Bronchial epithelial cell (primary cell): ENCODE measurements at regions not wholly inside any gene's neighbourhood (a gene's known extent, or its start where the extent isn't known, plus 50 kb on each side); places are given as distances from the start of the nearest gene placed in this dataset.

Source experiments
- DNase-seq: peaks from one replicate; pipeline ENCODE4 v3.0.0-alpha.2; 2010; ENCODE audit warnings: low read depth
- FAIRE-seq: peaks from 2 replicates; lab custom pipeline; 2011; peaks lifted over from hg19 to GRCh38; lab: Jason Lieb, UNC
- H3K27me3 ChIP-seq: 2 replicates; pipeline ENCODE4 v1.5.1; 2011; ENCODE audit warnings: low read length; ENCODE audit not compliant: control insufficient read depth, insufficient read depth
- H3K36me3 ChIP-seq: 2 replicates; pipeline ENCODE4 v1.5.1; 2011; ENCODE audit warnings: low read length; ENCODE audit not compliant: control insufficient read depth, insufficient read depth
- H3K4me3 ChIP-seq: 2 replicates; pipeline ENCODE4 v1.5.1; 2011; ENCODE audit warnings: mild to moderate bottlenecking, low read depth, low read length, control low read depth
- TF ChIP-seq, protein P1 (sequence below): IDR thresholded peaks from 2 replicates; pipeline ENCODE4 v1.5.1; 2011; ENCODE audit warnings: mild to moderate bottlenecking, moderate library complexity, low read length, control low read depth, inconsistent platforms; ENCODE audit not compliant: insufficient read depth, severe bottlenecking

DNA sequence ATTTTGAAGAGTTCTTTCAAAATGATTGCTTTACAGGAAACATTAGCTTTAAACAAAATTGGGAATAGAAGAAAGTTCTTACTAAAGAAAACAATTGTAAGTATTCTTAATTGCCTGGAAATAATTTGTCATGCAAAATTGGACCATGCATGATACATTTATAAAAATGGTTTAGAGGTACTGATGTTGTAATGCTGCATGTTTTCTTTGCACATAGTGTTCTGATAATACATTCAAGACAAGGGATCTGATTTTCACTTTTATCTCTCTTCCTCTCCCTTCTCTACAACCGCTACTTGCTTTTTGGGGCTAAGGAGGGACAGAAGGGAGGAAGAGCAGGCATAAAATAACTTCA, 211.6 kb upstream of the MPDZ start:
- no peak for DNase-seq
- H3K36me3 ChIP-seq, result no peaks in the 10 kb centered on the region
- no peak overlapping the region for H3K4me3 ChIP-seq
- no peaks in the 10 kb centered on the region for H3K27me3 ChIP-seq
- TF ChIP-seq, protein P1, sequence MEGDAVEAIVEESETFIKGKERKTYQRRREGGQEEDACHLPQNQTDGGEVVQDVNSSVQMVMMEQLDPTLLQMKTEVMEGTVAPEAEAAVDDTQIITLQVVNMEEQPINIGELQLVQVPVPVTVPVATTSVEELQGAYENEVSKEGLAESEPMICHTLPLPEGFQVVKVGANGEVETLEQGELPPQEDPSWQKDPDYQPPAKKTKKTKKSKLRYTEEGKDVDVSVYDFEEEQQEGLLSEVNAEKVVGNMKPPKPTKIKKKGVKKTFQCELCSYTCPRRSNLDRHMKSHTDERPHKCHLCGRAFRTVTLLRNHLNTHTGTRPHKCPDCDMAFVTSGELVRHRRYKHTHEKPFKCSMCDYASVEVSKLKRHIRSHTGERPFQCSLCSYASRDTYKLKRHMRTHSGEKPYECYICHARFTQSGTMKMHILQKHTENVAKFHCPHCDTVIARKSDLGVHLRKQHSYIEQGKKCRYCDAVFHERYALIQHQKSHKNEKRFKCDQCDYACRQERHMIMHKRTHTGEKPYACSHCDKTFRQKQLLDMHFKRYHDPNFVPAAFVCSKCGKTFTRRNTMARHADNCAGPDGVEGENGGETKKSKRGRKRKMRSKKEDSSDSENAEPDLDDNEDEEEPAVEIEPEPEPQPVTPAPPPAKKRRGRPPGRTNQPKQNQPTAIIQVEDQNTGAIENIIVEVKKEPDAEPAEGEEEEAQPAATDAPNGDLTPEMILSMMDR, result no peak
- no peak for FAIRE-seq

DNA sequence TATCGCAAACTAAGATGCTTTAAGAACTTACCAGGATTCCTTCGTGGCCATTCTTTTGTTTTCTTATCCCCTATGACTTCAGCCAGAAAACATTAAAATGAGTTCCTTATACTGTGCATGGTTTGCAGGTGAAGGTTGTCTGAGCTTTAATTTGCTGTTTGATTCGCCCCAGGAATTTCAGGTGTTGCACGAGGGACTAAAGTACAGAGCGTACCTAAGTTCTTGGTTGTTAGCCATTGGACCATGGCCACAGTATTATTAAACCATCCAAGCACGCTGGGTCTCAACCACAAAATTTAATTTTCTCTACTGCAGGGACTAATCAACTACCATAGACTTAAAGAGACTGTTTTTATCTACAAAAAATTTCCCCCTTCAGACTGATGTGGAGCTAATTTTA, 208.4 kb upstream of the MPDZ start:
- Histone ChIP-seq H3K4me3 (no peak overlapping the region), H3K27me3 (no peaks in the 10 kb centered on the region), H3K36me3 (no peaks in the 10 kb centered on the region)
- DNase-seq, result no peak
- TF ChIP-seq, protein P1, result no peak
- no peak for FAIRE-seq

DNA sequence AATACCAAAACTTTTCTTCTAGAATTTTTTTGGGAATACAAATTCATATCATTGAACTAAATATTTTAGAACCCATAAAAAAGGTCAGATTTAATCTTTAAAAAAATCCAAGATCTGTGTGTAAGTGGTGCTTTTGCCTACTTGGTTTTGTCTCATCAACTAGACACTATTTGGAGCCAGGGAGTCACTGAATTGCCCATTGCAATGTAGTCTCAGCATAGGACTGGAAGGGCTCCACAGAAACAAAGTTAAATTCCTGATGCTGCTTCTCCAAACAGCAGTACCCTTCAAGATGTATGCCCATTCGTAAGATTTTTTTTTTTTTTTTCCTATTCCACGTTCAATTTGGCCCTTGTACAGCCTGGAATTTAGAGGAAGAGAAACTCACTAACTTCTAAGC, 208.0 kb upstream of the MPDZ start:
- TF ChIP-seq, protein P1, result no peak
- no peak for FAIRE-seq
- H3K4me3 ChIP-seq, result no peak overlapping the region
- no peaks in the 10 kb centered on the region for H3K27me3 ChIP-seq
- no peaks in the 10 kb centered on the region for H3K36me3 ChIP-seq
- DNase-seq, result no peak

DNA sequence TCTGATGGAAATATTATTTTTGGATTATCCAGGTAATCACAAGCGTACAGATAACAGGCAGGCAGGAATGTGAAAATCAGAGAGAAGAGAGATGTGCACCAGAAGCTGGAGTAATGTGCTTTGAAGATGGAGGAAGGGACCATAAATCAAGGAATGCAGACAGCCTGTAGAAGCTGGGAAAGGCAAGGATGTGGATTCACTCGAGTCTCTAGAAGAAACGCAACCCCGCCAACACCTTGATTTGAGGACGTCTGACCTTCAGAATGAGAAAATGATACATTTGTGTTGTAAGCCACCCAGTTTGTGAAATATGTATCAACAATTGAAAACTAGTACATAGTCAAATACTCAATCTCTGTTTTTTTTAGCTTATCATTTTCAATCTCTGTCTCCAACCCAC, 207.6 kb upstream of the MPDZ start:
- TF ChIP-seq, protein P1, result no peak
- DNase-seq (no peak), FAIRE-seq (no peak)
- Histone ChIP-seq H3K27me3 (no peaks in the 10 kb centered on the region), H3K36me3 (no peaks in the 10 kb centered on the region), H3K4me3 (no peak overlapping the region)

- peak; percentile 75 for DNase-seq
- Histone ChIP-seq H3K4me3 (no peak overlapping the region), H3K27me3 (no peaks in the 10 kb centered on the region), H3K36me3 (no peaks in the 10 kb centered on the region)
- FAIRE-seq, result no peak
- TF ChIP-seq, protein P1, result peak; percentile 17
Observed at GRCh38 chr9:13485068-13485596, 205.6 kb upstream of the MPDZ start.

GRCh38 chr9:13484186-13484585, 204.7 kb upstream of the MPDZ start:
- Histone ChIP-seq H3K36me3 (no peaks in the 10 kb centered on the region), H3K4me3 (no peak overlapping the region), H3K27me3 (no peaks in the 10 kb centered on the region)
- FAIRE-seq (no peak), DNase-seq (no peak)
- TF ChIP-seq, protein P1, result no peak
